ENCODE measurements at regions not wholly inside any gene's neighbourhood (a gene's known extent, or its start where the extent isn't known, plus 50 kb on each side); places are given as distances from the start of the nearest gene placed in this dataset.

- TF ChIP-seq CTCF (IDR thresholded peaks at IDR 0.05) = no peak
- no peak for TF ChIP-seq POLR2A (IDR thresholded peaks at IDR 0.05; ENCODE audit: low read depth)
- no peak for TF ChIP-seq EP300 (IDR thresholded peaks at IDR 0.05)
Measured at GRCh38 chr20:57952136-57952535, 242.3 kb upstream of the PMEPA1 start.
